GM23248 (cell line): ENCODE measurements at regions not wholly inside any gene's neighbourhood (a gene's known extent, or its start where the extent isn't known, plus 50 kb on each side); places are given as distances from the start of the nearest gene placed in this dataset.

Source experiments
- EZH2 ChIP-seq: fragments of 200-600 bp; sonication (generic); IDR thresholded peaks from 2 replicates; pipeline ENCODE4 v1.6.1; 2018; ENCODE audit warnings: antibody characterized with exemption, mild to moderate bottlenecking; ENCODE audit not compliant: insufficient read depth, poor library complexity, severe bottlenecking
- EZH2phosphoT487 ChIP-seq: fragments of 200-600 bp; sonication (generic); IDR thresholded peaks from 2 replicates; pipeline ENCODE4 v1.6.1; 2018; ENCODE audit warnings: antibody characterized with exemption, moderate library complexity, mild to moderate bottlenecking, low read depth; ENCODE audit not compliant: insufficient read depth

- TF ChIP-seq EZH2 (no peak), EZH2phosphoT487 (no peak)
These were observed 106.2 kb upstream of the MAML3 start for GRCh38 chr4:140260227-140260626.
